Stimulated activated CD4-positive, alpha-beta T cell treated with anti-CD3 and anti-CD28 coated beads, Interleukin-4, amount 100 ng/mL, for 1 hour (primary cell): ENCODE measurements at regions not wholly inside any gene's neighbourhood (a gene's known extent, or its start where the extent isn't known, plus 50 kb on each side); places are given as distances from the start of the nearest gene placed in this dataset.
"Not testable (repeated sequence)": the region's sequence is repeated elsewhere in the genome, so short reads cannot be mapped to it uniquely, and the experiment has no call there.

Experiments
- DNase-seq: peaks from one replicate; pipeline ENCODE4 v3.0.0-alpha.2; 2020

DNA sequence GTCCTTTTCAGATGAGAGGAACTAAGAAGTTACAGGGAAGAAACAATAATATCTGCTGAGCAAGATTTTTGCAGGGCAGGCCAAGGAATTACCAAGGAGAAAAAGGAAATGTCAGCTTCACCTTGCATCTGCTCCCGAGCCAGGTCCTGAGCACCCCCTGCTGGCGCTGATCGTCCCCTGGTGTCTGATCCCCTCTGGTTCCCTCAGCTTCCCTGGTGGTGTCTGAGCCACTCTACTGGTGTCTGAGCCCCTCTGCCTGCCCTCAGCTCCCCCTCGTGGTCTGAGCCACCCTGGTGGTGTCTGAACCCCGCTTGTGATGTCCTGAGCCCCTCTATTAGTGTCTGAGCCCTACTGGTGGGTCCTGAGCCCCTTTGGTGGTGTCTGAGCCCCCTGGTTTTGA is 485.7 kb downstream of the GOLGA6L6 start:
- DNase-seq = not testable (repeated sequence)

DNA sequence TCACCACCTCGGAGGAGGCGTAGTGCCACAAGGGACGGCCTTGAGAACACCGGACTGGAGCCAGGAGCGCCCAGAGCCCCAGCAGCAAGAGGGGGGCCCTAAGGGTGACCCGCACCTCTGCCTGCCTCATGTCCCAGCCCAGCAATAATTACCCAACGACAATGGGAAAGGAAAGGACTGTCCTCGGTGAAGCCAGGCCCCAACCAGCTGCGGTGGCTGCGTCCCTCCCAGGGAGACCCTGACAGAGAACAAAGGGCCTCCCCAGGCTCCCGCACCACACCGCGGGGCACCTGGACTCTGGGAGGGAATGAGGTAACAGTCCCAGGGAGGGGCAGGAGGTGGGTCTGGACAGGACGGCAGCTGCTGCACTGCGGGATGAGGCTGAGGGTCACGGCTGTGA is 493.4 kb downstream of the GOLGA6L6 start:
- DNase-seq = not testable (repeated sequence)

DNA sequence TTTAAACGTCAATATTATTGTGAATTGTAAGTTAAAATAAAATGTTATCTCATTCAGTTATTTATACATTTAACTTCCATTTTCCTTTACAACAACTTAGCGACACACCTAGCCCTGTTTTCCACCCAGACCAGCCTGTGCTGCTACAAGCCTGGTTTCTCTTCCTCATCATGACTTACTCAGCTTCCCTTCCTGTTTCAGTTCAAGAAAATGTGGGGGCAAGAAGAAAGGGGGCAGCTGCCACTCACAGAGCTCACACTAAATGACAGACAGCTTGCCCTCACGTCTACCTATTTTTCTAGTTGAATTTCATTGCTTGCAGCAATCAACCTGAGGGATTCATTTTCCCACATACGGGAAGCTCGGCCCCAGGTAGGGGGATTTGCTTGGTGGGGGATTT is 496.4 kb downstream of the GOLGA6L6 start:
- not testable (repeated sequence) for DNase-seq

DNA sequence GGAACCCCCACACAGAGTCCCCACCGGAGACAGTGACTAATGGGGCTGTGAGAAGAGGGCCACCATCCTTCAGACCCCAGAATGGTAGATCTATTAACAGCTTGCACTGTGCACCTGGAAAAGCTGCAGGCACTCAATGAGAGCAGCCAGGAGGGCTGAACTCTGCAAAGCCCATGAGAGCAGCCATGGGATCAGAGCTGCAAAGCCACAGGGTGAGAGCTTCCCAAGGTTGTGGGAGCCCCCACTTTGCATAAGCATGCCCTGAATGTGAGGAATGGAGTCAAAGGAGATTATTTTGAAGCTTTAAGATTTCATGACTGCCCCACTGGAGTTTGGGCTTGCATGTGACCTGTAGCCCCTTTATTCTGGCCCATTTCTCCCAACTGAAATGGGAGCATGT is 500.9 kb downstream of the GOLGA6L6 start:
- DNase-seq = not testable (repeated sequence)

DNA sequence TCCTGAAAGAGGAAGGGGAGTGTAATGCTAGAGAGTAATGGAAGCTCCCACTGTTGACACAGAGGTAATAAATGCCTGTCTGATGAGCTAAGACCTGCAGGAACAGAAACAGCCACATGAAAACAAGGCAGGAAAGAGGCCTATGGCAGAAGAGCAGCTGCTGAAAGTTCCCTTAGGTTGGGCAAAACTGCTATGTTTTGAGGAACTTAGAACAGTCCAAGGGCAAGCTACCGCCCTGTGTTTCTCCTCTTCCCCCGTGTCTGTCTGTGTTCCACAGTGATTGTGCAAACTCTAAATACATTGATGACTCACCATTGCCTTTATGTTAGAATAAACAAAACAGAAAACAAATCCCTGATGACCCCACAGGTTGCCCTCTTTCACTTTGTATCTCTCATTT is 516.6 kb downstream of the GOLGA6L6 start:
- DNase-seq = not testable (repeated sequence)

DNA sequence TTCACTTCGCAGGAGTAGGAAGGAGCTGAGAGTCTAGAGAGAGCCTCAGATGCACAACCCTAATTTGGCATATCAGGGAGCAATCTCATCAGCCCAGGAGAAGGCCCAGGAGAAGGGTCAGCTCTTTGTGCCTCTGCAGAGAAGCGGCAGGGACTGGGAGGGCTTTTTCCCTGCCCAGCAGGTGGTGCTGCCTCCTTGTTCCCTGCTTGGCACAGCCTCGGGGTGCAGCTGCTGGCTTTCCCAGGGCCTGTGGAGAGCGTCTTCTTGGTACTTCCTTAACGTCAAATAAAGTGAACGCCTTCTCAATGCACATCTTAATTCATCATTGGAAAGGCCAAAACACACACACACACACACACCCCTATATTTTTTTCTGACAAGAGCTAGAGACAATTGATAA is 519.3 kb downstream of the GOLGA6L6 start:
- not testable (repeated sequence) for DNase-seq

DNA sequence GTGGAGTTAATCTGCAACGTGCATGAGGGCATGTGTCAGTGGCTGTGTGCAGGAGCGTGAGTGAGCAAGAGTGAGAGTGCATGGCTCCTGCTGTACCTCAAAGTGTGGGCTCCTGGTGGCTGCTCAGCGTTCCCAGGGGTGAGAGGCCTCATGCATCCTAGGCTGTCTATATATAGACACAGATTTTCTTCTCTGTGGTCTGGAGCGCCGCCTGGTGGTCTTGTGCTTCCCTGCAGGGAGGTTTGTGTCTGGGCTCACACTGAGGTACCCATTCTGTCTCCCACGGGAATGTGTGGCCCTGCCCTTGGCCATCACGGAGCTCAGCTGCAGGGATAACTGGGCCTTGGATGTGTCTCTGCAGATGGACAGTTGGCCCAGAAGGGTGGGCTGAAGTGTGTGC is 520.2 kb downstream of the GOLGA6L6 start:
- not testable (repeated sequence) for DNase-seq

DNA sequence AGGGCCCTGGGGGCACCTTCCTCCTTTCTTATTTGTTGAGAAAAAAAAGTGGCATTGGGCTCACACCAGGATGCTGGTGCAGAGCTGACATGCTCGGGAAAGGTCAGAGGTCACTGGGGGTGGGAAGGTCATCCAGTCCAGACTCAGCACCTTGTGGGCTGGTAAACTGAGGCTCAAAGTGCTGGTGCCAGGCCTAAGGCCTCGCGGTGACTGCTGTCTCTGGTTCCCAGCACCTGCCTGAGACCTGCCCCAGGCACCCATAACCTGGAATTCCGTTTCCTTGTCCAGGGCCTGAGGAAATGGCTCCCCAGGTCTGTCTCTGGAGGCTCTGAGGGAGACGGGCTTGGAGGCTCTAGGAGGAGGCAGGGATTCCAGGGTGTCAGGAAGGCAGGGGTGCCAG is 521.0 kb downstream of the GOLGA6L6 start:
- DNase-seq = not testable (repeated sequence)

DNA sequence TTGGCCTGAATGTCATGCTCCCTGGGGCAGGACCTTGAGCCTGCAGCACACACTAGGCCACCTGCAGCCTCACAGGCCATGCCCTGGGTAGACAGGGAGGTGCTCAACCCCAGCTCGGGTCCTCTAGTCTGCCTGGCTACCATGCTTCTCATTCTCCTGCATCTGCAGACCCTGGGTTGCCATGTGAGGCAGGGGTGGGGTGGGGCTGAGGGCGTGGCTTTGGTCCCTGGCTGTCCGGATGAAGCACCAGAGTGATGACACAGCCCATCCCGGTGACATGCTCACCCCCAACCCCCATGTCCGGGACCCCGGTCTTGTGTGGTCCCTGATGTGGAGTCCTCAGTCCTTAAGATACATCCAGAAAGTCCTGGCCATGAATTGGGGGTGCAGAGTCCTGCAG is 521.8 kb downstream of the GOLGA6L6 start:
- DNase-seq = not testable (repeated sequence)

DNA sequence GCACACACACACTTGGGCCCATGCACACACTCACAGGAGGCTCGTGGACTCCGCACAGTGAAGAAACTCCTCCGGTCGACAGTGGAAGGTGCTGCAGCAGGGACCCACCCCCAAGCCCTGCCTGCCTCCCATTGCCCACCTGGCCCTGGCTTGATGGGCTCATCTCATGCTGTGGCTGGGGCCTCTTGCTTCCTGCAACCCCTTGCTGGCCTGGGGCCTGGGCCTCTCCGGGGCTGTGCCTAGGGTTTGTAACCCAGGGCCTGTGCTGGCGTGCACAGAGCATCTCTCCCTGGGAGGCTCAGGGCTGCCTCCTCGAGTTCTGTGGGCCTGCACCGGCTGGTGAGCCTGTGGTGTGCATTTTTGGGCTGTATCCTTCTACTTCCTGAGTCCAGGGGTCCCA is 524.0 kb downstream of the GOLGA6L6 start:
- not testable (repeated sequence) for DNase-seq

DNA sequence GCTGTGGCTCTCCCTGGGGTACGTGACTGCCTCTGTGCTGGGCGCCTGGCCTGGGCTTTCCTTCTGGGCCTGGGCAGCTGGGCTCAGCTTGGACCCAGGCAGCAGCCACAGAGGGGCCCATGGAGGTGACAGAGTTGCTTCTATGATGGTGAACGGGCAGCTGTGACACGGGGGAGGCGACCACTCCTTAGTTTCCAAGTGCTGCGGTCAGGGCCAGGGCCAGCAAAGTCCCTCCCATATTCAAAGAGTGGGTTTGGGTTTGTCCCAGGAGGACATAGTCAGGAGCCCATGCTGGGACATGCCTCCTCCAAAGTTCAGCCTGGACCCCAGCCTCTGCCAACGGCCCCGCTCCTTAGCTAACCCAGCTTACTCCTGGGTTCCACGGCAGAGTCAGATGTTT is 524.7 kb downstream of the GOLGA6L6 start:
- not testable (repeated sequence) for DNase-seq

DNA sequence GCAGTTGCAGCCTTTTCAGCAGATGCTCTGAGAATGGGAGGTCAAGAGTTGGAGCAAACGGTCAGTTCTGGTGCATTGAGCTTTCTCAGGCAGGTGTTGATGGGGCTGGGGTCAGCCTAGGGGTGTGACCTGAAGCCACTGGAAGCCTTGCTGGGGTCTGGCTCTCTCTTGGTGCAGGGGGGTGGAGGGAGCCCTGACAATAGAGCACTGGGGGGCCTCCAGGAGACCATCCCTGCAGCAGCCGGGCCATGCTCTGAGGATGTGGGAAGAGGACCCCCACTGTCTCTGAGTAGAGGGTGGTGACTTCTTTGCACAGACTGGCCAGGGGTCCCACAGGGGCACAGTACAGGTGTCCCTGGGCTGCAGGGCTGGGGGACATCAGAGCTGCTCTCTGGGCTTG is 528.8 kb downstream of the GOLGA6L6 start:
- not testable (repeated sequence) for DNase-seq

DNA sequence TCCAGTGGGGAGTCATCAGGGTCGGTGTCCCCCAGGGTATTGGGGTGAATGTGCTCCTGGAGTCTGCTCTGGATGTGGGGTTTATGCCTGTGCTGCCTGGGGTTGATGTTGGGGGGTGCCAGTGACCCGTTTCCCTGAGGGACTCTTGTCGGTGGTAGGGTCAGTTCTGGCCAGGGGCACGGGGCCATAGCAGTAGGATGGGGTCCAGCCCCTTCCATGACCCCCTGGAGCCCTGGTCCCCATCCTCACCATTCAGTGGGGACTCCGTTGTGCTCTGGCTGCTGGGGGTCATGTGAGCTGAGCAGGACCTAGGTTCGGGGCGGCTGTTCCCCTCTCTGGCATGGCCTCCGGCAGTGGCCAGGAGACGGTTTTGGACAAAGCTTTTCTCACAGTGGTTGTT is 530.8 kb downstream of the GOLGA6L6 start:
- not testable (repeated sequence) for DNase-seq

DNA sequence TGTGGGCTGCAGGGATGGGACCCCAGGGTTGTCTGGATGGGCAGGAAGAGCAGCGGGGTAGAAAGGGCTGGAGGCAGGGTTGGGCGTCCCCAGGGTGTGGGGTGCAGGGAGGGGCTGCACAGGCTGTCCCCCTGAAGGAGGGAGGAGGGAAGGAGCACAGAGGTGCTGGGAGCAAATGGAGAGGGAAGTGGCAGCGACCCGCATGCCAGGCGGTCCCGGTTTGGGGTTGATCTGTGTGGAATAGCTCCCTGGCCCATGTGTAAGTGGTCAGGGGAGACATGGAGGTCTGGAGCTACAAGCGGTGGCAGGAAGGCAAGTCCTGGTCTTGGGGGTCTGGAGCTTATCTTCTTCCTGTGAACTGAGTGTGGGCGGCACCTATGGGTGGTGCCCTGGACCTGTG is 532.0 kb downstream of the GOLGA6L6 start:
- DNase-seq = not testable (repeated sequence)

DNA sequence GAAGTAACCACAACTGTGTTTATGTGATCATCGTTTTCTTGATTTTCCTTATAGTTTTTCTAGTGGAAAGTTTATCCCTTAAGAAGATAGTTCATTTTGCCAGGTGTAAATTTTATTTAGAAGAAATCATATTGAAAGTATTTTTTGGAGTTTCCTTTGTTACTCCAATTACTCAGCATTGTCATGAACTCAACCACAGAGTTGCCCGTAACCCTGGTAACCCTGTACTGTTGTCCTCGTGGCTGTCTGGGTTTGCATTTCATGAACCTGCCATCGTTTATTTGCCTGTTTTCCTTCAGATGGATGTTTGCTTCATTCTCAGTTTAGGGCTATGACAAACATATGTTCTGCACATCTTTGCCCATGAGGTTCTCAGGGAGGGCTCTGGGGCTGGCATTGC is 534.3 kb downstream of the GOLGA6L6 start:
- DNase-seq = not testable (repeated sequence)

DNA sequence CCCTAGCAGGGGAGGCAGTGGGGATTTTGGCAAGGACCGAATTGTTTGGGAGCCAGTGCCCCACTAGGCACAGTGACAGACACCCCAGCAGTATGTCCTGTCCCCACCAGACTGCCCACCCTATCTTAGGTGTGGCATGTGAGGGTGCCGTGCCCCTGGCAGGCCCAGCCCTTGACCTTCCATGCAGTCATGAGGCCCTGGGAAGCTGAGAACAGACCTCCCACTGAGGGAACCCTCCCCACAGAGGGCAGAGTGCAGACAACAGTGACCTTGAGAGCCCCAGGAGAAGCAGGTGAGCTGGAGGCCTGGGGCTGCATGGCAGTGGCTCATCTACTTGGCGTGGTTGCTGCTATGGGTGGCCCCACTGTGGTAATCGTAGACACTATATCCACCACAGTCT is 538.1 kb downstream of the GOLGA6L6 start:
- DNase-seq = not testable (repeated sequence)

DNA sequence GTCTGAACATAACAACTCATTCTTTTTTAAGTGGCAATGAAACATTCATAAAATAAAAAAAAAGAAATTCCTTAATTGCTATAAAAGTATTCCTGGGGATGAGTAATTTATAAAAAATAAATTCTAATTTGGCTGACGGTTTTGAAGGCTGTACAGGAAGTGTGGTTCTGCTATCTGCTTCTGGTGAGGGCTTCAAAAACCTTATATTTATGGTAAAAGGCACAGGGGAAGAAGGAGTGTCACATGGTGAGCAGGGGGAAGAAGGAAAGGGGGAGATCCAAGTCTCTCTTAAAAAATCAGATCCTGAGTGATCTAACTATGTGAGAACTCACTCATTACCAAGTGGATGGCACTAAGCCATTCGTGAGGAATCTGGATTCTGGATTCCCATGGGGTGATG is 539.0 kb downstream of the GOLGA6L6 start:
- not testable (repeated sequence) for DNase-seq

DNA sequence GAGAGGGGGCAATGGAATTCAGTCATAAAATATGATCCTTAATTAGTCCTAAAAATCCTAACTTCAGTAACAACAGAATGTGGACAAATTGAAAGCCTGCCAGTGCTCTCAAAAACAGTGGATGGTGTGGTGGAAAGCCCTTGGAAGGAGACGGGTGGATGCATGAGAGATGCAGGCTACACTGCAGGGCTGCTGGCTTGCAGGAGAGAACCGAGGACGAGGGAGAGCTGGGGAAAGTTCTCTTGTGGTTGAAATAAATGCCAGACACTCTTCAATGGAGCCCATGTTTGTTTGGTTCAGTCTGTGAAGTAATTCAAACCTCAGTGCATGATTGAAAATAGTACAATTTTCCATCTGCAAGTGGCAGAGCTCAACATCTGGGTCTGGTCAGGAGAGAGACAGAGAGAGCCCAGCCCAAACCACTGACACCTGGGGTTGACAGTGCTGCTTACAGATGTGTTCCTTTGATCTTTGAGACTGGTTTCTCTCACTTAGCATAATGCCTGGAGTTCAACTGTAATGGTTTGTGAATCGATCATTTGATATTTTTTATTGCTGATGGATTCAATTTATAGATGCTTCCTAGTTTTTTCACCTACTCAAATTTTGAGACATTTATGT is 544.9 kb downstream of the GOLGA6L6 start:
- DNase-seq = not testable (repeated sequence)

DNA sequence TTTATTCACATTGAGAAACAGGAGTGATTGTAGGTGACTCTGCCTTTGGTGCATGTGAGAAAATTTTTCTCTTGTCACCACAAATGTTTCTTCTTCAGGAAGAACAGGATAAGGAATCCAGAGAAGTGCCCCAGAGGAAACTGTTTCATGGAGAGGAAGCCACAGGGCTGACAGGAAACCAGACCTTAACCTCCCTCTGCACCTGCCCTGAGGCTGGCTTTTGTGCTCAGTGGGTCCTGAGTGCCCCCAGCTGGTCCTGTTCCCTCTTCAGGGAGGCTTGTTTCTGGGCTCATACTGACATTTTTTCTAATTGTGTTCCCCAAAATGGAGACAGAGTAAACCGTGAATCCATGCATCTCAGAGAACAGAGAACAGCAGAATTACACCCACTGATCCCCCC is 546.3 kb downstream of the GOLGA6L6 start:
- not testable (repeated sequence) for DNase-seq

DNA sequence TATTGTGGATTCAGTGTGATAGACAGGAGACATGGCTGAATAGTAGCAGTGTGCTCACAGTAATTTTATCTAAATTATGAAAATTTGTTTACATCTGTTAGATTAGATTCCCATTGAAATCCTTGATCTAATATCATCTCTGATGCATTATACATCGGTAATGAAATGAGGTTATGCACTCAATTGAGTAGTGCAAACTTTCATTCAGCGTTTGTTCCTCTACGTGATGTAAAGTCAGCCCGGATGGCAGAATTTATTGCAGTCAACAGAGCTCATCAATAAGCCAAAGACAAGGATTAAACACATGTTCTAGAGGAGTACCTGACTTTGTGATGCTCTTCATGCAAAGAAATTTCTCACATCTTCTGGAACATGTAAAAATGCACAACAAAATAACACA is 549.2 kb downstream of the GOLGA6L6 start:
- no peak for DNase-seq

DNA sequence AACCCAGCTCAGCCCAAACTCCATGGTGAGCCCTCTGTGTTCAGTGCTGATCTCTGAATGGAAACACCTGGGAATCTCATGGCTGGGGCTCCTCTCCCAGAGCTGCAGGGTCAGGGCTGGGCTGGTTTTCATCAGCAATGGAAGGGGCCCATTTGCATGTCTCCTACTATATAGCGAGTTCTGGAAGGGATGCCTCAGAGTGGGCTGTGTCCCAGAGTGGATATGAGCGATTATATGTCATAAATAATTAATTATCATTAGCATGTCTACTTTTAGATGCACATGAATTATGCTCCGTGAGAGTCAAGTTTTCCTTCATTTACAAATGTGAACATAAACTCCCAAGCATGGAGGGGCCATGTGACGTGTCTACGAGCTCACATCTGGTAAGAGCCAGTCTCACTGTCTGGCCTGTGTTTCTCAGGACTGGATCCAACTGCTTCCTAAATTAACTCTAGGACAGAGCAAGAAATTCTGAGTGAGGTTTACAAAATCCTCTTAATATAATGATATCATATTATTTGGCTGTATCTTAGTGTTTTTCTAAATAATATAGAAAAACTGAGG is 553.4 kb downstream of the GOLGA6L6 start:
- DNase-seq = no peak

DNA sequence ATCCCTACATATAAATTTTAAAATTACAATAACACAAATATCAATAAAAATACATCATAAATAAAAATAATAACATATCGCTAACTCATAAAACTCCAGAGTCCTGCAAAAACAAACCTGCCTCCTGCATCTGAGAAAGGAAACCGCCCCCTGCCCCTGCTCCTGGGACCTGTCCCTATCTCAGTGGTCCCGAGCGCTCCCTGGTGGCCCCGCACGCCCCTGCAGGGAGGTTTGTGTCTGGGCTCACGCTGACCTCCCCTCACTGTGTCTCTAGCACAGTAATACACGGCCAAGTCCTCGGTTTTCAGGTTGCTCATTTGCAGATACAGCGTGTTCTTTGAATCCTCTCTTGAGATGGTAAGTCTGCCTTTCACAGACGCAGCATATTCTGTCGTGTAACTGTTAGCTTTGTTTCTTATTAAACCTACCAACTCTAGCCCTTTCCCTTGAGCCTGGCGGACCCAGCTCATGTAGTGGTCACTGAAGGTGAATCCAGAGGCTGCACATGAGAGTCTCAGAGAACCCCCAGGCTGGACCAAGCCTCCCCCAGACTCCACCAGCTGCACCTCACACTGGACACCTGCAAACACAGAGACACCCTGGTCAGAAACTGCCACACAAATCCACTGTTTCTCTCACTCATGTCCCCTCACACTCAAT is 554.1 kb downstream of the GOLGA6L6 start:
- DNase-seq = no peak

DNA sequence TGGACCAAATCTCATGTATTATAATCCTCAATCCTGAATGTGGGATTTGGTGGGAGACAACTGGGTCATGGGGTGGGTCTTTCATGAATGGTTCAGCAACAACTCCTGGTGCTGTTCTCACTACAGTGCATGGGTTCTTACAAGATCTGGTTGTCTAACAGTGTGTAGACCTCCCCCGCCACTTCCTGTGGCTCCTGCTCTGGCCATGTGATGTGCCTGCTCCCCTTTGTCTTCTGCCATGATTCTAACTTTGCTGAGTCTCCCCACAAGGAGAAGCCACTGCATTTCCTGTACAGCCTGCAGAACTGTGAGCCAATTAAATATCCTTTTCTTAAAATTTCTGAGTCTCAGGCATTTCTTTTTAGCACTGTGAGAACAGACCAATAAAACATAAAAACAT is 557.5 kb downstream of the GOLGA6L6 start:
- no peak for DNase-seq

DNA sequence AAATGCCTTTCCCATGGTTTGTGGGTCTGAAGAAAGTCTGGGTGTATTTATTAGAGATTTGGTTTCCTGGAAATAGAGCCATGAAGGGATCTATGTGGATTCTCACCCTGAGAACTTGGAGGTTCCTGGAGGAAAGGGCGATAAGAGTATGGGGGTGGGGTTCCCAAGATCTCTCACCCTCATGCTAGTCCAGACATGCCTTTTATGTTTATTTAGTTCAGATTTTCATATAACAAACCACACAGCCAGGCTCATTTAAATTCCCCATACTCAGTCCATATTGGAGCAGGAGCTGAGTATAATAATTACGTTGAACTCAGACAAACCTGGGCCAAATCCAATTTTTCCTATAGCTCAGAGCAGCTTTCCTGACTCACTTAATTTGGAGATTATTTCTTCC is 566.6 kb downstream of the GOLGA6L6 start:
- DNase-seq = no peak
